ENCODE measurements at regions not wholly inside any gene's neighbourhood (a gene's known extent, or its start where the extent isn't known, plus 50 kb on each side); places are given as distances from the start of the nearest gene placed in this dataset.

GRCh38 chr4:139606579-139607501 is 50.8 kb upstream of the SETD7 start (continued):
- TF ChIP-seq AFF4 (CRISPR knock-in tag; IDR thresholded peaks at IDR 0.05) = no peak
- peak in 1 of 2 experiments; percentile 55; a peak in 2 of 4 replicates for TF ChIP-seq MNT (conservative IDR thresholded peaks at IDR 0.05)
- TF ChIP-seq BRF1 (IDR thresholded peaks at IDR 0.05; ENCODE audit: borderline replicate concordance, extremely low read depth, insufficient read length) = no peak
- TF ChIP-seq, protein P1, sequence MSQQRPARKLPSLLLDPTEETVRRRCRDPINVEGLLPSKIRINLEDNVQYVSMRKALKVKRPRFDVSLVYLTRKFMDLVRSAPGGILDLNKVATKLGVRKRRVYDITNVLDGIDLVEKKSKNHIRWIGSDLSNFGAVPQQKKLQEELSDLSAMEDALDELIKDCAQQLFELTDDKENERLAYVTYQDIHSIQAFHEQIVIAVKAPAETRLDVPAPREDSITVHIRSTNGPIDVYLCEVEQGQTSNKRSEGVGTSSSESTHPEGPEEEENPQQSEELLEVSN (IDR thresholded peaks at IDR 0.05; ENCODE audit: borderline replicate concordance in 1 of 2, extremely low read depth in 1 of 2, insufficient read depth in 1 of 2, insufficient read length in 1 of 2, low read depth in 1 of 2, low read length in 1 of 2, poor library complexity in 1 of 2, severe bottlenecking in 1 of 2) = peak in 1 of 2 experiments; percentile 32
- no peak for TF ChIP-seq HNRNPLL (IDR thresholded peaks at IDR 0.05; ENCODE audit: low read depth, low read length, poor library complexity, severe bottlenecking)
- no peak for TF ChIP-seq TEAD2 (tag; IDR thresholded peaks at IDR 0.05)
- peak; percentile 90 for TF ChIP-seq C11orf30 (IDR thresholded peaks at IDR 0.05; ENCODE audit: low read depth)
- TF ChIP-seq FOXP4 (CRISPR knock-in tag; IDR thresholded peaks at IDR 0.05; ENCODE audit: borderline replicate concordance) = no peak
- TF ChIP-seq, protein P2, sequence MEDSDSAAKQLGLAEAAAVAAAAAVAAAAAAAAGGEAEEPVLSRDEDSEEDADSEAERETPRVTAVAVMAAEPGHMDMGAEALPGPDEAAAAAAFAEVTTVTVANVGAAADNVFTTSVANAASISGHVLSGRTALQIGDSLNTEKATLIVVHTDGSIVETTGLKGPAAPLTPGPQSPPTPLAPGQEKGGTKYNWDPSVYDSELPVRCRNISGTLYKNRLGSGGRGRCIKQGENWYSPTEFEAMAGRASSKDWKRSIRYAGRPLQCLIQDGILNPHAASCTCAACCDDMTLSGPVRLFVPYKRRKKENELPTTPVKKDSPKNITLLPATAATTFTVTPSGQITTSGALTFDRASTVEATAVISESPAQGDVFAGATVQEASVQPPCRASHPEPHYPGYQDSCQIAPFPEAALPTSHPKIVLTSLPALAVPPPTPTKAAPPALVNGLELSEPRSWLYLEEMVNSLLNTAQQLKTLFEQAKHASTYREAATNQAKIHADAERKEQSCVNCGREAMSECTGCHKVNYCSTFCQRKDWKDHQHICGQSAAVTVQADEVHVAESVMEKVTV (CRISPR knock-in tag; IDR thresholded peaks at IDR 0.05) = no peak
- TF ChIP-seq HNRNPH1 (optimal IDR thresholded peaks at IDR 0.05; ENCODE audit: low read depth, low read length) = no peak
- TF ChIP-seq HMBOX1 (IDR thresholded peaks at IDR 0.05) = no peak
- TF ChIP-seq NFE2 (IDR thresholded peaks at IDR 0.05; ENCODE audit: low read depth) = peak; percentile 84
- TF ChIP-seq RAD51 (IDR thresholded peaks at IDR 0.05; ENCODE audit: borderline replicate concordance, low read depth) = peak; percentile 43; the same call in 1 of the 2 replicates

Measured in K562 (cell line).